ENCODE measurements at regions not wholly inside any gene's neighbourhood (a gene's known extent, or its start where the extent isn't known, plus 50 kb on each side); places are given as distances from the start of the nearest gene placed in this dataset.

DNA sequence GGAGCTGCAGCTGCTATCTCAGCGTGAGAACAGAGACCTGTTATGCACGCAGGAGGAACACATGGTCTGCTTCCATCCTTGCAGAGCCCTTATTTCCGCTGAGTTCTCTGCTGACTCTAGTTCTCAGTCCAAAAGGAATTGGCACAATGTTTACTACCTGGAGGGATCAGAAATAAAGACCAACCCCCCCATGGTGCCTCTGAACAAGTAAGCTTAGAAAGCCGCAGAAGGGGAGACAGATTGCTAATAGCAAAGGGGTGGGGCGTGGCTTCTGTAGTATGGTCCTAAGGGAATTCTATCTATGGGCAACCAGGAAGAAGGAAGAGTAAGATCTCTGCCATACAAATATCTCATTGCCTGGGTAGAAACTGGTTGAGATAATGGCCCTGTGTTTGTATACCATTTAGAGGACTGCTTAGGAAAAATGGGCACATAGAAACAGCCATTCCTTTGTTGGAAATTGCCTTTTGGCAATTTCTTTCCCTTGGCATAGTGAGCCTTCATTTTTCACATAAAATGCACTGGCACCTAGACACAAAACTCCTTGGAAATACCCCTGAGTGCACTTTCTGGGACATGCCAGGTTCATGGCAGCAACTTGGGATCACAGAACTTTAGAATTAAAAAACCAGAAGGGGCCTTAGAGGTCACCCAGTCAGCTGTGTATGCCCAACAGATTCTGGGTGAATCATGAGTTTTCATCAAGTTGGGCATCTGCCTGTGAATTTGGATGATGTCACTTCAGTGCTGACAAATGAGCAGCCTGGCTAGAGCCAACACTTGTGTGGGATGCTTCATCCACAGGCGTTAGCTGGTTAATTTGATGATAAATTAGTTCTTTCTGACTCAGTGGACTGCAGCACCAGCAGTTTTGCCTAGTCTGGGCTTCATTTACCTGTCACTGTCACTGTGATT is 57.4 kb upstream of the STXBP5L start:
- TF ChIP-seq POLR2A (IDR thresholded peaks at IDR 0.05), result no peak
- TF ChIP-seq, protein P1, sequence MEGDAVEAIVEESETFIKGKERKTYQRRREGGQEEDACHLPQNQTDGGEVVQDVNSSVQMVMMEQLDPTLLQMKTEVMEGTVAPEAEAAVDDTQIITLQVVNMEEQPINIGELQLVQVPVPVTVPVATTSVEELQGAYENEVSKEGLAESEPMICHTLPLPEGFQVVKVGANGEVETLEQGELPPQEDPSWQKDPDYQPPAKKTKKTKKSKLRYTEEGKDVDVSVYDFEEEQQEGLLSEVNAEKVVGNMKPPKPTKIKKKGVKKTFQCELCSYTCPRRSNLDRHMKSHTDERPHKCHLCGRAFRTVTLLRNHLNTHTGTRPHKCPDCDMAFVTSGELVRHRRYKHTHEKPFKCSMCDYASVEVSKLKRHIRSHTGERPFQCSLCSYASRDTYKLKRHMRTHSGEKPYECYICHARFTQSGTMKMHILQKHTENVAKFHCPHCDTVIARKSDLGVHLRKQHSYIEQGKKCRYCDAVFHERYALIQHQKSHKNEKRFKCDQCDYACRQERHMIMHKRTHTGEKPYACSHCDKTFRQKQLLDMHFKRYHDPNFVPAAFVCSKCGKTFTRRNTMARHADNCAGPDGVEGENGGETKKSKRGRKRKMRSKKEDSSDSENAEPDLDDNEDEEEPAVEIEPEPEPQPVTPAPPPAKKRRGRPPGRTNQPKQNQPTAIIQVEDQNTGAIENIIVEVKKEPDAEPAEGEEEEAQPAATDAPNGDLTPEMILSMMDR (IDR thresholded peaks at IDR 0.05), result no peak

Measured in heart left ventricle (tissue), 13 donors.